GM23248 (cell line): ENCODE measurements at regions not wholly inside any gene's neighbourhood (a gene's known extent, or its start where the extent isn't known, plus 50 kb on each side); places are given as distances from the start of the nearest gene placed in this dataset.

ENCODE experiments used
- EZH2 ChIP-seq: fragments of 200-600 bp; sonication (generic); IDR thresholded peaks from 2 replicates; pipeline ENCODE4 v1.6.1; 2018; ENCODE audit warnings: antibody characterized with exemption, mild to moderate bottlenecking; ENCODE audit not compliant: insufficient read depth, poor library complexity, severe bottlenecking
- EZH2phosphoT487 ChIP-seq: fragments of 200-600 bp; sonication (generic); IDR thresholded peaks from 2 replicates; pipeline ENCODE4 v1.6.1; 2018; ENCODE audit warnings: antibody characterized with exemption, moderate library complexity, mild to moderate bottlenecking, low read depth; ENCODE audit not compliant: insufficient read depth

DNA sequence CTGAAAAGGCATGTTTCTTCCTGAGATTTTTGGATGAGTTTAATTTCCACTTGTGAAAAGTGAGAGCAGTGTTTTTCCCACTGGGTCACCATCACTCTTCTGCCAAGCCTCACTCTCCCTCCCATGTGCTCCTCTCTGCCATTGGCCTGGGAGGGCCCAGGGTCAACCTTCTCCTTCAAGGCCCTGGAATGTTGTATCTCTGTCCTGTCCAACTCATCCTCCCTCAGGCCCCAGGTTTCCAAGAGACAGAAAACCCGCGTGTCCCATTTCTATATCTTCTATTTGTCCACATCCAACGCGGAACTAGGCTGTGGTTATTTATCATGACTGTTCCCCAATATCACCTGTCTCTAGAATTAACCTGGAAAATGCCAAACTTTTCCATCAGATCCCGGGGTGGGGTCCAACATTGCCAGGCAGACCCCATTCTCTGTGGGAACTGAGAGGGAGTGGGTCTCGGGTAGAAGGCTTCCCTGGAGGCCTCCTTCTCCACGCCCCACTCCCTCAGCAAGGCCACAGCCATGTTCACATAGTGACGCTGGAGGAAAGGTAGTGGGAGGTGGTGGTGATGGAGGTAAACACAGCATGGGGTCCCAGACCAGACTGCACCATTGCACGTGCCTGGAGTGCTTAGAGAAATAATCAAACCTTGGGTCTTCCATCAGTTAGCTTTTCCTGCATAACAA is 173.5 kb downstream of the SCP2D1 start:
- TF ChIP-seq EZH2 (no peak), EZH2phosphoT487 (no peak)
